Sigmoid colon (tissue), 4 donors: ENCODE measurements at regions not wholly inside any gene's neighbourhood (a gene's known extent, or its start where the extent isn't known, plus 50 kb on each side); places are given as distances from the start of the nearest gene placed in this dataset.

Experiments used
- EP300 ChIP-seq, 4 donors: sonication (generic); formaldehyde crosslinking; IDR thresholded peaks; one replicate each; pipeline ENCODE4 v1.6.1; 2017; ENCODE audit warnings: antibody characterized with exemption in 4 of 4
- POLR2A ChIP-seq, 2 donors: fragments of 450-650 bp; IDR thresholded peaks; one replicate each; pipeline ENCODE4 v1.6.1; 2016; ENCODE audit warnings: antibody characterized with exemption in 2 of 2, mild to moderate bottlenecking in 2 of 2, moderate library complexity in 2 of 2
- POLR2AphosphoS5 ChIP-seq, 4 donors: sonication (generic); formaldehyde crosslinking; IDR thresholded peaks; one replicate each; pipeline ENCODE4 v1.6.1; 2017; ENCODE audit warnings: antibody characterized with exemption in 4 of 4
- TF ChIP-seq, protein P1 (sequence below), 4 experiments: fragments of 450-650 bp in 3 of 4; fragments of 200-600 bp in 1 of 4; IDR thresholded peaks; one replicate each; pipeline ENCODE4 v1.5.1; 2016 to 2019; ENCODE audit warnings: antibody characterized with exemption in 4 of 4, mild to moderate bottlenecking in 3 of 4, moderate library complexity in 2 of 4

DNA sequence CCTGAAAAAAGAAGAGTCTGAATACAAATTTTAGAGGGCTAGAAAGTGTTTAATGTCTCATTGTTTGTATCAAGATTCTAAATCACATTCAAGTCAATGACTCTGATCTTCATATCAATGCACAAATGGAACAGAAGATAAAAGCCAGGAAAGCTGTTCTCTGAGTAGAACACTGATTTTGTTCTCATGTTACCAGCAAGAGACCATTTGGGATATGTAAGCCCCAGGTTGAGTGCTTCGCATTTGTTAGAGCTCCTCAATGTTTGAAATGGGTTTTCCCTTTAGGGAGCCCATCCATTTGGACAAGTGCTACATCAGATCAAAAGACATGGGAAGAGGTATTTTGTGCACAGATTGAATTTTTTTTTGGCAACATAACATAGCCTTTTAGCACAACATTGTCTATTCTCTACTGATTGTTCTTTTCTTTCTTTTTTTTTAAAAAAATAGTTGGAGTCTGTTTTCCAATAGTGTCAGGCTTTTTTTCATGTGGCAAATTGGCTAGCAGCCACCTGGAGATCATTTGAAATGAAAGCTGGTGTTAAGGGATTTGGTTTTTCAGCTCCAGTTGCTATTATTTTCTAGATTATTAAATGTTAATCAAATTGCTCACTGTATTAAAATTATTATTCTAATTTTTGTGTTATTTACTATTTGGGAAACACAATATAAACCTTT lies 74.5 kb upstream of the ZPLD1 start:
- TF ChIP-seq, protein P1, sequence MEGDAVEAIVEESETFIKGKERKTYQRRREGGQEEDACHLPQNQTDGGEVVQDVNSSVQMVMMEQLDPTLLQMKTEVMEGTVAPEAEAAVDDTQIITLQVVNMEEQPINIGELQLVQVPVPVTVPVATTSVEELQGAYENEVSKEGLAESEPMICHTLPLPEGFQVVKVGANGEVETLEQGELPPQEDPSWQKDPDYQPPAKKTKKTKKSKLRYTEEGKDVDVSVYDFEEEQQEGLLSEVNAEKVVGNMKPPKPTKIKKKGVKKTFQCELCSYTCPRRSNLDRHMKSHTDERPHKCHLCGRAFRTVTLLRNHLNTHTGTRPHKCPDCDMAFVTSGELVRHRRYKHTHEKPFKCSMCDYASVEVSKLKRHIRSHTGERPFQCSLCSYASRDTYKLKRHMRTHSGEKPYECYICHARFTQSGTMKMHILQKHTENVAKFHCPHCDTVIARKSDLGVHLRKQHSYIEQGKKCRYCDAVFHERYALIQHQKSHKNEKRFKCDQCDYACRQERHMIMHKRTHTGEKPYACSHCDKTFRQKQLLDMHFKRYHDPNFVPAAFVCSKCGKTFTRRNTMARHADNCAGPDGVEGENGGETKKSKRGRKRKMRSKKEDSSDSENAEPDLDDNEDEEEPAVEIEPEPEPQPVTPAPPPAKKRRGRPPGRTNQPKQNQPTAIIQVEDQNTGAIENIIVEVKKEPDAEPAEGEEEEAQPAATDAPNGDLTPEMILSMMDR (IDR thresholded peaks at IDR 0.05), result no peak
- TF ChIP-seq EP300 (IDR thresholded peaks at IDR 0.05), result no peak
- no peak for TF ChIP-seq POLR2AphosphoS5 (IDR thresholded peaks at IDR 0.05)
- no peak for TF ChIP-seq POLR2A (IDR thresholded peaks at IDR 0.05)
